ENCODE measurements at regions not wholly inside any gene's neighbourhood (a gene's known extent, or its start where the extent isn't known, plus 50 kb on each side); places are given as distances from the start of the nearest gene placed in this dataset.
"Not testable (repeated sequence)": the region's sequence is repeated elsewhere in the genome, so short reads cannot be mapped to it uniquely, and the experiment has no call there.

DNA sequence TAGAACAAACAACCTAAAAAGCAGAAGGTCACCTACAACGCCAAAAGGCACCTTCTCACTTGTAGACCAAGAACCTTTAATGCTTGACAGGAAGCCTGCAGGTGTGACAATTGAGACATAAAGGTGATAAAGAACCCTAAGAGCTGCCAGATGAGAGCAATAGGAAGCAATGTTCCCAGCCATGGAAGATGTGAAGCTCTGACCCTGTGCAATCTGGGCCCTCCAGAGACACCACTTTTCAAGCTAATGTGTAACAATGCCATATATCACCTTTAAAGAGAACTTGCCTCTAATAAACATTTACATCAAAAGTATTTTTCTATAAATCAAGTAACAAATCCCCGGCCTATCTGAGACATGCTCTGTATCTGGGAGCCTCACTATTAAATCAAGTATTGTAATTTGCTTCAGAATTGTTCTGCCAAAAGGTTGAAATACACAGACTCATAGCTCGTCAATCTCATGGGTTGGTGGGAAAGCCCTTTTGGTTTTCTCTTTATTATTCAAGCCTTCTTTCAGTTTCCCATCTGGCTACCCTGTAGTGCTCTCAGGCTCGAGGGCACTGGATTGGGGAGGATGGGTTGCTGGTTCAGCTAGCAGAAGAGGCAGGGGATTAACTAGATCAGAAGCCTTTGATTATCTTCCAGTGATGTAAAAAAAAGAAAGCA, 368.9 kb downstream of the BUD13 start:
- DNase-seq: no peak

DNA sequence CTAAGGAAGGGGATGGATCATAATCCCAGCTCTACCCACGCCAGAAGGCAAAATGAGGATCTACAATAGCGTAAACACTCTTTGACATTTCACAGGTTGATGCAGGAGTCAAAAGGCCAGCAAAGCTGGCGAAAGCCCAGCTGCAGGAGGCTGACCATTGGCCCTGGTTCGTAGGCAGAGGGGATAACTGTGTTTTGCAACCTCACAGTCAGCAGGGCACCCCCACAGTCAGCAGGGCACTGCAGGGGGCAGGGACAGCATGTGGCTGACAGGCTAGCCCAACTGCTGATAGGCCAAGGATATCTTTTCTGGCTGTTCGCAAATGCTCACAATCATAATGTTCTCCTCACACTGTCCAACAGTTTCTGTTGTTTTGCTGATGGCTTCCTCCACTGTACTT, 372.7 kb downstream of the BUD13 start:
- no peak for DNase-seq

GRCh38 chr11:116397602-116398084, 375.1 kb downstream of the BUD13 start:
- no peak for DNase-seq

DNA sequence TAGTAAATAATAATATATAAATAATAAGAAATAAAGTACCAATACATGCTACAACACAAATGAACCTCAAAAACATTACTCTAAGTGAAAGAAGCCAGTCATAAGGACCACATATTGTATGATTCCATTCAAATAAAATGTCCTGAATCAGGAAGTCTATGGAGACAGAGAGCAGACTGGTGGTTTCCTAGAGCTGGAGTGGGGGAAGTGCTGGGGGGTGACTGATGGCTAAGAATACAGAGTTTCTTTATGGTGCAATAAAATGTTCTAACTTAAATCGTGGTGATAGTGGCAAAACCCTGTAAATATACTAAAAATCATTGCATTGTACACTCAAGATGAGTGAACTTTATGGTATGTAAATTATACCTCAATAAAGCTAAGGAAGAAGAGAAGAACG, 376.5 kb downstream of the BUD13 start:
- no peak for DNase-seq

- no peak for DNase-seq
These were observed 378.8 kb downstream of the BUD13 start for GRCh38 chr11:116394022-116394421.

DNA sequence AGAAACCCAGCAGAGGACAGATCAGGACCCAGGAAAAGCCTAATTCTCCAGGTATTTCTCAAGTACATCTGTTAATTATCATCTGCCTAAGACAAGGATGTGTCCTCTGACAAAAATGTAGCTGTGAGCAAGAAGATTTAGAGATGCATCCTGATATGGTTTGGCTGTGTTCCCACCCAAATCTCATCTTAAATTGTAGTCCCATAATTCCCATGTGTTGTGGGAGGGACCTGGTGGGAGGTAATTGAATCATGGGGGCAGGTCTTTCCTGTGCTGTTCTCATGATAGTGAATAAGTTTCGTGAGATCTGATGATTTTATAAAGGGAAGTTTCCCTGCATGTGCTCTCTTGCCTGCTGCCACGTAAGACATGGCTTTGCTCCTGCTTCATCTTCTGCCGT, 381.8 kb downstream of the BUD13 start:
- DNase-seq: no peak

DNA sequence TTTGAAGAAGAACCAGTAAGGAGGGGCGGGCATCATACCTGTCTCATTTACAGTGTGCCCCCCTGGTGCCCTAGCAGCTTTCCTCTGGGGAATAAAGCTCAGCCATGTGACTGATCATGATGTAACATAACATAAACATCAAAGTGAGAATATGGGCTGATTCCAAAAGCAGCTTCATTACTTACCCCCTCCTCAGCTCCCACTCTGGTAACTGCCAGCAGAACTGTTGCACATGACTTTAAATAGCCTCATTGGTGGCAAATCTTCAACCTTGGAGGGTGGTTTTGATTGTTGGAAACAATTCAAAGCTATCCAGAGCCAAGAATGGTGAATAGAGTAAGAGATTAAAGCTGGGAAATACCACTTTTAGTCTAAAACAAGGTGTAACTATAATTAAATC, 384.6 kb downstream of the BUD13 start:
- no peak for DNase-seq

- DNase-seq: no peak
These were observed 385.1 kb downstream of the BUD13 start for GRCh38 chr11:116387641-116388040.

GRCh38 chr11:116386118-116386699, 386.6 kb downstream of the BUD13 start:
- no peak for DNase-seq

DNA sequence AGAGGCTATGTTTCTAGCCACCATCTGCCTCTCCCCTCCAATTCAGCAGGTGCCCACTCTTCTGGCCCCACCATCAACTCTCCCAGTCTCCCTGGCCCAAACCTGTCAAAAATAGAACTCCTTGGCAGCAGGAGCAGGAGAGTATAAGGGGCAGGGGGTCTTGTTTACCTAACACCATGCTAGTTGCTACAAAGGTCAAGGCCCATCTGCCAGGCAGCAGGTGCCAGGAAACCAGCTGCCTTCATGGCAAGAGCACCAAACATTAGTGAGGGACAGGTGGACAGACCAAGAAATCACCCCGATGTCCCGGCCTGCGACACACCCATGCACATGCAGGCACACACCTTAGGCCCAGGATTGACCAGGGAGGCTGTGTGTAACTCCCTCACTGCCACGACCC, 387.9 kb downstream of the BUD13 start:
- no peak for DNase-seq

- DNase-seq: no peak
These were observed 388.4 kb downstream of the BUD13 start for GRCh38 chr11:116384407-116384806.

GRCh38 chr11:116379185-116379828, 393.5 kb downstream of the BUD13 start:
- no peak for DNase-seq

- DNase-seq: no peak
These were observed 396.2 kb downstream of the BUD13 start for GRCh38 chr11:116376547-116376946.

DNA sequence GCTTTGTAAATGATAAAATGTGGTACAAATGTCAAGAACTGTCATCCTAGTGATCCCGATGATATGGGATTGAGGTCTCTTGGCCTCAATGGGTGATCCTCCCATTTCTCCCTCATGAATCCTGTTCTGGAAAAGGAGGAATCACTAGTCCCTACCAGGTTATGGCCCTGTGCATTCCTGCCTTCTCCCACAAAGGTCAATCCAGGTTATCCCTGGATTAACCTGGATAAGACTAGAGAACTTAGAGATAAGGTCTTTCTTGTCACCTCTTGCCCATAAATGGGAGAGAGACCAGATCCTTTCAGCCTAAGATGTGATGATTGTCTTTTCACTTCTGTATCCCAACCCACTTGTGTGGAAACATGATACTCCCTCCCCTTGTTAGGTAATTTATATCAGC, 396.7 kb downstream of the BUD13 start:
- DNase-seq: no peak

- DNase-seq: no peak
These were observed 397.6 kb downstream of the BUD13 start for GRCh38 chr11:116375221-116375620.

DNA sequence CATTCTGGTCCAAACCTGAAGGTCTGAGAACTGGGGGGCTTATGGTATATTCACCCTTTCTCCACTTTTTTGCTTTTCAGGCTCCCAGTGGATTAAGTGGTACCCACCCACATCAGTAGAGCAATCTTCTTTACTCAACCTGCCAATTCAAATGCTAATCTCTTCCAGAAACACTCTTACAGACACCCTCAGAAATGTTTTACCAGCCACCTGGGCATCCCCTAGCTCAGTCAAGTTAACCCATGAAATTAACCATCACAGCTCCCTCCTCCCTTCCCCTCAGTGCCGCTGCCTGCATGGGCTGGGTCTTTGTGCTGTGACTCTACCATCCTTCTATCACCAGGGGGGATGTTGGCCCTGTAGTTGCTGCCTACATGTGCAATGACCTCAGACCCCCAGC, 398.7 kb downstream of the BUD13 start:
- DNase-seq: no peak

GRCh38 chr11:116373104-116373944, 399.5 kb downstream of the BUD13 start:
- DNase-seq: no peak

GRCh38 chr11:116371146-116371545, 401.6 kb downstream of the BUD13 start:
- no peak for DNase-seq

DNA sequence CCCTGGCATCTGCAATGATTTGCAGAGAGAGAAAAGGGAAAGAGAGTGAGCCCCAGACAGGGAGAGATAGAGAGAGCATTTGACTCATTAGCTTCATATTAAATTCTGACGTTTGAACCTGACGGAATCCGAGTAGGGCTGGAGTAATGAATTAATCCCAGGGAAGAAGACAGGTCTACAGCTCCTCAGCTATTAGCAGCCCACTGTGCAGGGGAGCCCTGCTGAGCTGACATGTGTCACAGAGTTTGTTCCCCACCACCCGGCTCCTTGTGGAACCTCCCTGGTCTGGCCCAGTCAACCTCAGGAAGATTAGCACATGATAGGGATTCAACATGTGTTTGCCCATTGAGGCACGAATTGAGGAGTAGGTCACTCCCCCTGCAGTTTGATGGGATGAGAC, 404.0 kb downstream of the BUD13 start:
- DNase-seq: no peak

GRCh38 chr11:116366980-116367645, 405.7 kb downstream of the BUD13 start:
- DNase-seq: no peak

DNA sequence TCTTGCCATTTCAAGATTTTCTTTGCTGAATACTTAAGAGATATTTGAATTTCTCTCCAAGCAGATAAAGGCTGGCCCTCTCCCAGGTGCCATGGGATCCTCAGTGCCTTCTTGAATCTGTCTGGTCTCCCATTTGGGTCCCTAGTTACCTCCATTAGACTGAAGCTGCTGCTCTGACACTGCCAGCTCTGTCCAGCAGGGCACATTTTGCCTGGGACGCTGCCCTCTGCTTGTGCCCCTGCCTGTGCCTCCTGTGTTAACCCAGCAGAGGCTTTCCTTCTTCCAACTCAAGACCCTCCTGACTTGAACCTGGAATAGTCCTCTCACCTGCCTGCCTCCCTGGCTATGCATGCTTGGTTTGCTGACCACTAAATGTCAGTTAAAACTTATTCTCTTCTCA, 406.3 kb downstream of the BUD13 start:
- no peak for DNase-seq

- DNase-seq: not testable (repeated sequence)
These were observed 407.9 kb downstream of the BUD13 start for GRCh38 chr11:116364925-116365324.

DNA sequence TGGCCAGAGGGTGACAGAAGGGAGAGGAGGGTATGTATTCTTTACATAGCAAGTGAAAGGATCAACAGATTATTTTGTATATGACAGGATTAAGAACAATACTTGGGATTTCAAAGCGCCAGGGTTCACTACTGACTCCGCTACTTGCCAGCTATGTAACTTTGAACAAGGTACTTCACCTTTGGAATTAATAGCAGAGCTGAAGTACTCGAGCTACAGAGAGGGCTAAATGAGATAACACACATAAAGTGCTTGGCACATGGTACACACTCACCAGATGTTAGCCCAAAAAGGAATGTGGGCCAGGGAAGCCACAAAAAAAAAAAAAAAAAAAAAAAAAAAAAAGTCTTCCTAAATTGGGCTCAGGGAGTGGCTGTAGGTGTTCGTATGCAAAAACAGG, 408.4 kb downstream of the BUD13 start:
- no peak for DNase-seq

All from NCI-H1436 treated with DMSO at 0.1 percent for 48 hours (cell line).